NOMO-1 treated with DMSO at 0.1 percent for 48 hours (cell line): ENCODE measurements at regions not wholly inside any gene's neighbourhood (a gene's known extent, or its start where the extent isn't known, plus 50 kb on each side); places are given as distances from the start of the nearest gene placed in this dataset.
"Not testable (repeated sequence)": the region's sequence is repeated elsewhere in the genome, so short reads cannot be mapped to it uniquely, and the experiment has no call there.

Experiments
- DNase-seq: peaks from one replicate; lab custom pipeline; 2025; ENCODE audit not compliant: unreplicated experiment; lab: John Stamatoyannopoulos, UW

DNA sequence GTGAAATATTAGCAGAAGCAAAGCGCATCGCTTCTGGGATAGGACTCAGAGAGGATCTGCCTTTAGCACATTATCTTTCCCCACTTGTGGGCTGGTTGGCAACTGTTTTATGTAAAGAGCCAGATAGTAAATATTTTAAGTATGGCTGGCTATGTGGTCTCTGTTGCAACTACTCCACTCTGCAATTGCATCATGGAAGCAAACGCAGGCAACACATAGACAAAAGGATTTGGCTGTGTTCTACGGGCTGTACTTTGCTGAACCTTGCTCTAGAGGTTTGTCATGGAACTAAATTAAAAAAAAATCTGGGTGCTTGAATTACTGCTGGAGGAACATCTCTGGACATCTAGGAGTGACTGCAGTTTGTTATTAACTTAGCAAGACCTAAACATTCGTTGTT is 307.8 kb upstream of the TPK1 start:
- DNase-seq, result no peak

DNA sequence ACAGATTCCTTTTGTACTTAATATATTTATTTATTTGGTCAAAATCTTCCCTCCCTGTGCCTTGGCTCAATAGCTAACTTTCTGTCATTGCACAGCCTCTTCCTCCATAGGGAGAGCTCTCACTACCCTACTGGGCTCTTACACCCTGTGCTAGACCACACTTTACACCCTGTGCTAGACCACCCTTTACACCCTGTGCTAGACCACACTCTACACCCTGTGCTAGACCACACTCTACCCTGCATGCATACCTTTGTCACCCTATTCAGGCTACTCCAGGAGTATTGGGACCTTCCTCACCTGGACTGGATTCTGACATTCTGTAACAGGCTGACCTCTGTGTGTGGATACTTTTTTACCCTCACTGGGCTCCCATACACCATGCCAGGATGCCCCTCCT is 298.5 kb upstream of the TPK1 start:
- DNase-seq, result no peak

DNA sequence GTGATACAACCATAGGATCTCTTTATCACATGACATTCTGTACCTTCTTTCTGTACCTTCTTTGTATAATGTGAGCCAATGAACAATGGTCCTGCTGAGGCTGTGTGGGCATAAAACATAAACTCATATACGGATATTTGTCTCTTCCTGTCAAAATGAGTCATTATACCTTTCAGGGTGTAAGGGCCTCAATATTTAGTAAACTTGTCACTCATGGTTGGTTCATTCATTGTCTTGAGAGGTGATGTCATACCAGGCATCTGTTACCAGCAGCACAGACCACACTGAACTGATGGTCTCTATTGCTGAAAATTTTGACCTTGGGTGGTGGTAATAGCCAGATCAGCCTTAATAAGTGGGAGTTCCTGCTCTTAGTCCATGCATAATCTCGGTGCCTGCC is 287.6 kb upstream of the TPK1 start:
- no peak for DNase-seq

GRCh38 chr7:145106001-145106400 is 270.1 kb upstream of the TPK1 start:
- DNase-seq, result no peak

DNA sequence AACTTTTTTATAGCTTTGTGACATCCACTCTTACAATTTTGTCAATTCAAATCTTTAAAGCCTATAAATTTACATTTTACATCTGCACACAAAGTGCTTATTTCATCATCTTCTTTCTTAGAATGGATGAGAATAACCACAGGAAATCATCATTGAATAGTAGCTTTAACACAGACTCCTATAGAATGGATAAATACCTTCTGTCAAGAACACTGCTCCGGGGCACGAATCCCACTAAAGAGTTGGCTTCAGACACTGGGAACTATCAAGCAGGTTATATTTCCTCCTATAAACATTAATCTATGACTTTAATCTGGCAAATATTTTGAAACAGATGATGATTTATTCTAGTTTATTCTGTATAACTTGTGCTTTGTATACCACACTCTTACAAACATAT is 269.7 kb upstream of the TPK1 start:
- DNase-seq, result no peak

GRCh38 chr7:145104400-145104799 is 268.5 kb upstream of the TPK1 start:
- DNase-seq, result no peak

GRCh38 chr7:145102199-145102598 is 266.3 kb upstream of the TPK1 start:
- DNase-seq, result not testable (repeated sequence)

DNA sequence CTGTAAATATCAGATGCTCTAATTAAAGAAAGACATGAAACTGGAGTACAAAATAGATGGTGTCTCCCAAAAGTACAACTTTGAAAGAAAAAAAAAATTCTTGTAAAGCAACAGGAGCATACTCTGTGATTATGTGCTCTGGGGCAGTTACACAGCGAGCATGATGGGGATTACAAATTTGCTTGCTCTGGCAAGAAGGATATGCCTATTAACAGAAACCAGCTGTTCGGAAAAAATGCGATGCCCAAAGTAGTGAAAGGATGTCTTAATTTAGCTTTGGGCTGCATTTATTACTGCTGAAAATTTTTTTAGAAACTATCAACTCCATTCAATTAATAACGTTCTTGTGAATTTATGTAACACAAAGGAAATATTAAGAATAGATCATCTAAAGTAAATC is 256.9 kb upstream of the TPK1 start:
- no peak for DNase-seq

GRCh38 chr7:145088111-145088745 is 252.4 kb upstream of the TPK1 start:
- DNase-seq, result no peak

DNA sequence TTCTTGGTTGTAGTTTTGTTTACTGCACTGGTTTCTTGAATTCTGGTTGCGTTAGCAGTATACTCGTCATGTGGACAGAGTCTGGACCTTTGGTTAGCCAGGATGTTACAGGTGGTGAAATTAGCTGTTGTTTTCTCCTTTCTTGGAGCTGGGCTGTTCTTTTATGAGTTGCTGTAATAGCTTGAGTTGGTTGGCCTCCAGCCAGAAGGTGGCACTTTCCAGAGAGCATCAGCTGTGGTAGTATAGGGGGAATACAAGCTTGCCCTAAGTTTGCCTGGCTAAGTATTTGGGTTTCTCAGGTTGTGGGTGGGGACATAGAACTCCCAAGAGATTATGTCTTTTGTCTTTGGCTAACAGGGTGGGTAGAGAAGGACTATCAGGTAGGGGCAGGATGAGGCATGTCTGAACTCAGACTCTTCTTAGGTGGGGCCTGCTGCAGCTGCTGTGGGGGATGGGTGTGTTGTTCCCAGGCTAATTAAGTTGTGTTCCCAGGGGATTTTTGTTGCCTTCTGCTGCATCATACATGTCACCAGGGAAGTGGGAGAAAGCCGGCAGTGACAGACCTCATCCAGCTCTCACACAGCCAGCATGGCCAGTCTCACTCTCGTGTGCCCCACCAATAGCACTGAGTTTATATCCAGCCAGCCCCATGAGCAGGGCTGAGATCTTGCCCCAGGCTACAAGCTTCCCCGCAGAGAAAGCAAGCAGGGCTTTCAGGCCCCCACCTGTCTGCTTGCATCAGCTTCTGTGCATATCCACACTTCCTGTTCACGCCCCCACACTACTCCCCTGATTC is 246.7 kb upstream of the TPK1 start:
- DNase-seq, result no peak

GRCh38 chr7:145065473-145065872 is 229.6 kb upstream of the TPK1 start:
- DNase-seq, result no peak

DNA sequence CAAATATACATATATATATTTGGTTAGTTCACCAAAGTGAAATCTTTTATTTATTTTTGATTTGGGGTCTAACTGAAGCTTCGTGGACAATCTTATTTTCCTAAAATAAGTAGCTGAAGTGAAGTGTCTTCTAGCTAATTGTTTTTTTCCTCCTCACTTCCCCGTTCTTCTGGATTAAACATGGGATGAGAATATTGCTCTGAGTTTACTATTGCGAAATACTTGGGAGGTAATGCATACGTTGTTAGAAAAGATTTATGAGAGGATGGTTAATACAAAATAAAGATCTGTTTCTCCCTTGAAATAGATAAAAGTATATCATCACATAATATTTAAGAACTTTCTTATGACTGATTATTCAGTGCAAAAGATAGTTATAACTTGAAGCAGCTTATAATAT is 228.3 kb upstream of the TPK1 start:
- no peak for DNase-seq

DNA sequence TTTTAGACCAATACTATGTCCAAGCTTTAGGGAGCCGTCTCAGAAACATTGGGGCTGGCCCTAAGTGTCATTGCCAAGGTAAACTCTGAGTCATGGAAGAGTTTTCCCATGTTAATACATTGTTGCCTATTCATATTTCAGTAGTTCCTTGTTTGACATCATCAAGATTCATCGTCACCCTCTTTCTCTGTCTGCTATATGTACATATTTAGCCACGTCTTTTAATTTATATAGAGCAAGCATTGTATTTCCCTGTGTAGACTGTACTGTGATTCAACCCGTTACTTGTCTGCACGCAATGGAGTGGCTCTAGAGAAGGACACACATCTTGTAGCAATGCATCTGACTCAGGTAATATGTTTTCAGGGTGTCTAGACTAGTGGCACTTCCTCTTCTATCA is 217.9 kb upstream of the TPK1 start:
- DNase-seq, result no peak

DNA sequence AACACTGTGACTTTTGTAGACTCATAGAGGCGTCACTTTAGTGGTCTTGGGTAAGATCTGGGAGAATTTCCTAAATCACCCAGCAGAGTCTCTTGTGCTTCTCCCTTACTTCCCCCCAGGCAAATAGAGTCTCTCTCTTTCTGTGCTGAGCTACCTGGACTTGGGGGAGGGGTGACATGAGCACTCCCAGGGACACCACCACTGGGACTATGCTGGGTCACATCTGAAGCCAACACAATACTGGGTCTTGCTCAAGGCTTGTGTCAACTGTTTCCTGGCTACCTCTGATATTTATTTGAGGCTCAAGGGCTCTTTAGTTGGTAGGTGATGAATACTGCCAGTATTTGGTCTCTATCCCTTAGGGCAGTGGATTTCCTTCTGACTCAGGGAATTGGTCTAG is 214.6 kb upstream of the TPK1 start:
- DNase-seq, result no peak

- DNase-seq, result no peak
Measured at GRCh38 chr7:145036604-145037405, 201.0 kb upstream of the TPK1 start.

- no peak for DNase-seq
Measured at GRCh38 chr7:145031162-145031561, 195.3 kb upstream of the TPK1 start.

- no peak for DNase-seq
Measured at GRCh38 chr7:145030754-145031153, 194.9 kb upstream of the TPK1 start.

GRCh38 chr7:145020454-145020853 is 184.6 kb upstream of the TPK1 start:
- no peak for DNase-seq

DNA sequence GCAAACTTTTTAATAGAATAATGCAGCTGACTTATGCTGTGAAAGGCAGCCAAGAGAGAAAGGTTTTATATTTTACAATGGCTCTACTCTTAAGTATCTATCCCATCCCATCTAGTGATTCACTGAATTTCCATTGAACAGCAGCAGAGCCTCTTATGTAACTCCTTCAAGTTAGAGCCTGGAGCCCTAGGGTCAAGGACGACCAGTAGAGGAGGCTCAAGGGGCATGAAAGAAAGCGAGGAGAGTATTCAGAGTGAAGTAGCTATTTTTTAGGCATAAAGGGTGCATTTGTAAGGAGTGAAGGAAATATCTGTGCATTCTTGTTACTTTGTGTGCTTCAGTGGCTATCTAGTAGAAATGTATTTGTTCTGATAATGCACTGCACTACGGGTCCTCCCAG is 180.2 kb upstream of the TPK1 start:
- no peak for DNase-seq

DNA sequence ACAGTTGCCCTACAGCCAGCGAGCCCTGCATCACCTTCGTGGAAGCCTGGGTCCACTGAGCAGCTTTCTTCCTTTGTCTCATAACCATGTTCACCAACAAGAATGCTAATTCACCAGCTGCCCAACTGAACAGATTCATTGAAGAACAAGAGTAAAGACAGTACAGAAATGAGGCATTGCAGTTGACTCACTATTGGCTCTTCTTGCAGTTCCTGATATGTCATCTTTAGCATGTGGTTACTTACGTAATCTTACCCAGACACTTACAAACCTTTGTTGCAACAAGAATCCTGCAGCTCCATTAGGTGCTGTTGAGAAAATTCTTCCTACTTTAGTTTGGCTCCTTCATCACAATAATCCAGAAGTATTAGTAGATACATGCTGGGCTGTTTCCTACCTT is 174.0 kb upstream of the TPK1 start:
- DNase-seq, result peak; percentile 55

GRCh38 chr7:145005601-145006000 is 169.7 kb upstream of the TPK1 start:
- DNase-seq, result no peak

- peak; percentile 58 for DNase-seq
Measured at GRCh38 chr7:144997512-144997911, 161.7 kb upstream of the TPK1 start.
